Body of pancreas (tissue), 4 donors: ENCODE measurements at regions not wholly inside any gene's neighbourhood (a gene's known extent, or its start where the extent isn't known, plus 50 kb on each side); places are given as distances from the start of the nearest gene placed in this dataset.

Experiments used
- CTCF ChIP-seq, 7 experiments: fragments of 450-650 bp in 4 of 7; fragments of 200-600 bp in 3 of 7; sonication (generic) in 3 of 7; IDR thresholded peaks; one replicate each; pipeline ENCODE4 v1.5.1; 2016 to 2019; ENCODE audit warnings: antibody characterized with exemption in 7 of 7
- POLR2A ChIP-seq, 3 donors: fragments of 450-650 bp; IDR thresholded peaks; one replicate each; pipeline ENCODE4 v1.6.1; 2016; ENCODE audit warnings: antibody characterized with exemption in 3 of 3, mild to moderate bottlenecking in 2 of 3

- TF ChIP-seq CTCF (IDR thresholded peaks at IDR 0.05) (no peak), POLR2A (IDR thresholded peaks at IDR 0.05) (no peak)
Observed at GRCh38 chr3:76554707-76555106, 485.2 kb upstream of the ROBO2 start.
